ENCODE measurements at regions not wholly inside any gene's neighbourhood (a gene's known extent, or its start where the extent isn't known, plus 50 kb on each side); places are given as distances from the start of the nearest gene placed in this dataset.

- TF ChIP-seq POLR2A (IDR thresholded peaks at IDR 0.05) = no peak
- no peak for TF ChIP-seq CTCF (IDR thresholded peaks at IDR 0.05)
Observed at GRCh38 chr6:167566711-167567141, 241.8 kb downstream of the TTLL2 start.
